ENCODE measurements at regions not wholly inside any gene's neighbourhood (a gene's known extent, or its start where the extent isn't known, plus 50 kb on each side); places are given as distances from the start of the nearest gene placed in this dataset.
A peak's percentile ranks its signal among the peaks of the same experiment; 100 is the strongest.

DNA sequence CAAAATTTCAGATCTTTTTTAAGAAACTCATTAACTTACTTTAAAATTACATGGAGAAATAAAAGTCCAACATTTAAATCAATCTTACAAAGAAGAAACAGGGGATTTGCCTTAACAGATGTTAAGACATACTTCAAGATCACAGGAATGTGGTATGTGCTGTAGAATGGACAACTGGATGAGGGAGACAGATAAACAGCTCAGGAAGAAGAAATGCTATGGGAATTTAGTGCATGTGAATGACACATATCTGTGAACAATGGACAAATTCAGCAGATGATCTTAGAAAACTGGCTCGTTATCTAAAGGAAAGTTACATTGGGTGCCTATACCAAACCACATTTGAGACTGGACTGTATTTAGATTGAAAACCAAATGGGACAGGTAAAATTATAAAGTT is 246.8 kb upstream of the AGAP1 start:
- no peak overlapping the region for H3K27ac ChIP-seq (replicated peaks; ENCODE audit: low read length)

DNA sequence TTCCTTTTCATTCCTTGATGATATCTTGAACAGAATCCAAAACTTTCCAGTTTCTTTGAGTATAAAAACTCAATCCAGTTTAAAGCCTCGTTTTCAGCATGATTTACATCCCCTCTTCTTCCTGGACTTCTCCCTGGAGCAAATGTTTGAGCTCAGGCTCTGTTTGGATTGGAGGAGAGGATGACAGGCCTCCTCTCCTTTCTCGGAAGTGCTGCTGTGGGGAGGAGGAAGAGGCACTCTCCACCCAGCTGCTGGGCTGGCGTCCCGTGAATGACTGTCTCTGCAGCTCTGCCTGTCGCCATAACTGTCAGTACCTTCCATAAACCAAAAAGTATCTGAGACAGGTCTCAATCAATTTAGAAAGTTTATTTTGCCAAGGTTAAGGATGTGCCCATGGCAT is 238.2 kb upstream of the AGAP1 start:
- Histone ChIP-seq H3K27me3 (ENCODE audit: control insufficient read depth in 3 of 3, insufficient read depth in 3 of 3, low read depth in 1 of 3, low read length in 3 of 3) (peaks cover 0 to 3% (median 0%) of the 10 kb centered on the region in 3 experiments), H3K9ac (ENCODE audit: low read depth, low read length, poor library complexity) (no peak overlapping the region)
- no CpG with 5 or more reads among the region's 5 CpGs for WGBS, 2 donors (ENCODE audit: extremely low coverage in 2 of 2, insufficient read length in 2 of 2, insufficient replicate concordance in 1 of 2)

More for the DNA sequence above, 246.8 kb upstream of the AGAP1 start:
- peaks cover 0 to 3% of the 10 kb centered on the region in 2 donors for H3K9me3 ChIP-seq (replicated peaks in 1 of 2; ENCODE audit: control insufficient read depth in 2 of 2, insufficient read depth in 1 of 2, low read depth in 1 of 2, low read length in 2 of 2)
- WGBS, 2 donors (ENCODE audit: extremely low coverage in 2 of 2, insufficient read length in 2 of 2, insufficient replicate concordance in 1 of 2): no CpG with 5 or more reads among the region's 1 CpG
- H2BK5ac ChIP-seq (ENCODE audit: low read length): no peak overlapping the region
- H3K27me3 ChIP-seq (ENCODE audit: control insufficient read depth in 3 of 3, insufficient read depth in 3 of 3, low read depth in 1 of 3, low read length in 3 of 3): no peaks in the 10 kb centered on the region
- no peaks in the 10 kb centered on the region for H3K4me1 ChIP-seq (ENCODE audit: control insufficient read depth in 2 of 2, insufficient read depth in 1 of 2, low read depth in 1 of 2, low read length in 2 of 2)
- H3K4ac ChIP-seq (ENCODE audit: low read length): no peak overlapping the region
- no peak overlapping the region for H2BK12ac ChIP-seq (ENCODE audit: low read length)
- no peak overlapping the region for H3K18ac ChIP-seq (ENCODE audit: low read length)
- no peak for DNase-seq (ENCODE audit: low spot score)
- H4K91ac ChIP-seq (ENCODE audit: low read depth, low read length, poor library complexity): no peak overlapping the region
- no peak overlapping the region for H2AK5ac ChIP-seq (ENCODE audit: low read depth, low read length)
- H3K79me1 ChIP-seq (ENCODE audit: low read depth, low read length): no peaks in the 10 kb centered on the region
- H2BK15ac ChIP-seq (ENCODE audit: low read length): no peak overlapping the region
- H4K8ac ChIP-seq (ENCODE audit: low read depth, low read length): no peak overlapping the region
- no peak overlapping the region for H2AFZ ChIP-seq (ENCODE audit: low read length)
- no peak overlapping the region for H3K23ac ChIP-seq (ENCODE audit: low read depth, low read length, poor library complexity)
- H3K36me3 ChIP-seq (replicated peaks in 1 of 2; ENCODE audit: control insufficient read depth in 2 of 2, insufficient read depth in 2 of 2, low read length in 2 of 2): no peaks in the 10 kb centered on the region
- no peak overlapping the region for H3K4me3 ChIP-seq (ENCODE audit: low read length in 2 of 2)
- H3K14ac ChIP-seq (ENCODE audit: low read length): no peak overlapping the region
- no peak overlapping the region for H3K4me2 ChIP-seq (ENCODE audit: insufficient read depth, low read length, poor library complexity, severe bottlenecking)
- H3K9ac ChIP-seq (ENCODE audit: low read depth, low read length, poor library complexity): no peak overlapping the region
- no peak overlapping the region for H2BK120ac ChIP-seq (ENCODE audit: low read depth, low read length)

DNA sequence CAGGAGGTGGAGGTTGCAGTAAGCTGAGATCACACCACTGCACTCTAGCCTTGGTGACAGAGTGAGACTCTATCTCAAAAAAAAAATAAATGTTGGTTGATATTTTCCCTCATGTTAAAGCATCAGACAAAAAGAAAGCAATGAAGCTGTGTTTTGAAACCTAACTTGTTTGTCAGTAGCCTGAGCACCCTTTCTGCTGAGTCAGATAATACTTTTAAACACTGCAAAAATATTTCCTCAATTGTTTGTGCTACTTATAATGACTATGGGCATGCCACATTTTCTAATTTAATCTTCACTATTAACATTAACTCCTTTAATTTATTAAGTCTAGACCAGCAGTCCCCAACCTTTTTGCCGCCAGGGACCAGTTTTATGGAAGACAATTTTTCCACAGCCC is 236.3 kb upstream of the AGAP1 start:
- H4K91ac ChIP-seq (ENCODE audit: low read depth, low read length, poor library complexity): no peak overlapping the region

More for the DNA sequence above, 238.2 kb upstream of the AGAP1 start:
- Histone ChIP-seq H3K27ac (replicated peaks; ENCODE audit: low read length) (no peak overlapping the region), H3K14ac (ENCODE audit: low read length) (no peak overlapping the region), H2BK120ac (ENCODE audit: low read depth, low read length) (no peak overlapping the region), H3K4me1 (ENCODE audit: control insufficient read depth in 2 of 2, insufficient read depth in 1 of 2, low read depth in 1 of 2, low read length in 2 of 2) (no peaks in the 10 kb centered on the region), H3K4me2 (ENCODE audit: insufficient read depth, low read length, poor library complexity, severe bottlenecking) (no peak overlapping the region), H3K9me3 (replicated peaks in 1 of 2; ENCODE audit: control insufficient read depth in 2 of 2, insufficient read depth in 1 of 2, low read depth in 1 of 2, low read length in 2 of 2) (no peaks in the 10 kb centered on the region), H2BK12ac (ENCODE audit: low read length) (no peak overlapping the region), H3K4me3 (ENCODE audit: low read length in 2 of 2) (no peak overlapping the region), H2BK15ac (ENCODE audit: low read length) (no peak overlapping the region), H3K4ac (ENCODE audit: low read length) (no peak overlapping the region), H2BK5ac (ENCODE audit: low read length) (no peak overlapping the region), H2AFZ (ENCODE audit: low read length) (peak overlapping the region; percentile 83), H3K18ac (ENCODE audit: low read length) (no peak overlapping the region), H2AK5ac (ENCODE audit: low read depth, low read length) (no peak overlapping the region), H4K91ac (ENCODE audit: low read depth, low read length, poor library complexity) (no peak overlapping the region), H3K23ac (ENCODE audit: low read depth, low read length, poor library complexity) (no peak overlapping the region), H3K36me3 (replicated peaks in 1 of 2; ENCODE audit: control insufficient read depth in 2 of 2, insufficient read depth in 2 of 2, low read length in 2 of 2) (no peaks in the 10 kb centered on the region), H4K8ac (ENCODE audit: low read depth, low read length) (no peak overlapping the region), H3K79me1 (ENCODE audit: low read depth, low read length) (no peaks in the 10 kb centered on the region)
- no peak for DNase-seq (ENCODE audit: low spot score)

DNA sequence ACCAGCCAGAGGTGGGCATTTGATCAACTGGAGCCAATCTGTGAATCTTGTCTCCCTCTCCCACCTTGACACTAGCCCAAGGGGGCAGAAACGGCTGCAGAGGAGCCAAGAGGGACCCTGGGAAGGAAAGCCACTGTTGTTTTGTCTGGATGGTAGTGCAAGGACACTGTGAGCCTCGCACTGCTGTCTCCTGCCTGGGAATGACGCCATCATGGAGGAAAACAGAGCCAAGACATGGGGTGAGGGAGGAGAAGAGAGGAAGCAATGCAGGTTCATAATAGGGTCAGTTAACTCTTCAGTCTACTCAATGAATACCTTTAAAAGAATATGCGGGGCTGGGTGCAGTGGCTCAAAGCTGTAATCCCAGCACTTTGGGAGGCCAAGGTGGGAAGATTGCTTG is 231.1 kb upstream of the AGAP1 start:
- Histone ChIP-seq H4K91ac (ENCODE audit: low read depth, low read length, poor library complexity) (no peak overlapping the region), H3K9me3 (replicated peaks in 1 of 2; ENCODE audit: control insufficient read depth in 2 of 2, insufficient read depth in 1 of 2, low read depth in 1 of 2, low read length in 2 of 2) (peaks cover 0 to 17% of the 10 kb centered on the region in 2 donors), H3K14ac (ENCODE audit: low read length) (no peak overlapping the region), H2BK5ac (ENCODE audit: low read length) (no peak overlapping the region), H3K79me1 (ENCODE audit: low read depth, low read length) (no peaks in the 10 kb centered on the region), H3K4ac (ENCODE audit: low read length) (no peak overlapping the region), H3K18ac (ENCODE audit: low read length) (peak overlapping the region; percentile 65), H2BK15ac (ENCODE audit: low read length) (no peak overlapping the region), H2AFZ (ENCODE audit: low read length) (peak overlapping the region; percentile 26), H3K4me2 (ENCODE audit: insufficient read depth, low read length, poor library complexity, severe bottlenecking) (no peak overlapping the region), H2AK5ac (ENCODE audit: low read depth, low read length) (peak overlapping the region; percentile 30), H3K36me3 (replicated peaks in 1 of 2; ENCODE audit: control insufficient read depth in 2 of 2, insufficient read depth in 2 of 2, low read length in 2 of 2) (no peaks in the 10 kb centered on the region), H4K8ac (ENCODE audit: low read depth, low read length) (no peak overlapping the region), H3K27ac (replicated peaks; ENCODE audit: low read length) (no peak overlapping the region), H3K4me3 (ENCODE audit: low read length in 2 of 2) (no peak overlapping the region), H3K4me1 (ENCODE audit: control insufficient read depth in 2 of 2, insufficient read depth in 1 of 2, low read depth in 1 of 2, low read length in 2 of 2) (peaks cover 0 to 11% of the 10 kb centered on the region in 2 donors), H3K9ac (ENCODE audit: low read depth, low read length, poor library complexity) (no peak overlapping the region), H2BK120ac (ENCODE audit: low read depth, low read length) (no peak overlapping the region), H3K23ac (ENCODE audit: low read depth, low read length, poor library complexity) (no peak overlapping the region), H3K27me3 (ENCODE audit: control insufficient read depth in 3 of 3, insufficient read depth in 3 of 3, low read depth in 1 of 3, low read length in 3 of 3) (no peaks in the 10 kb centered on the region), H2BK12ac (ENCODE audit: low read length) (no peak overlapping the region)
- no peak for DNase-seq (ENCODE audit: low spot score)
- no CpG with 5 or more reads among the region's 4 CpGs for WGBS, 2 donors (ENCODE audit: extremely low coverage in 2 of 2, insufficient read length in 2 of 2, insufficient replicate concordance in 1 of 2)

More for the DNA sequence above, 236.3 kb upstream of the AGAP1 start:
- H3K79me1 ChIP-seq (ENCODE audit: low read depth, low read length): no peaks in the 10 kb centered on the region
- H3K4ac ChIP-seq (ENCODE audit: low read length): no peak overlapping the region
- H3K27ac ChIP-seq (replicated peaks; ENCODE audit: low read length): no peak overlapping the region
- no peak overlapping the region for H2AFZ ChIP-seq (ENCODE audit: low read length)
- H3K9me3 ChIP-seq (replicated peaks in 1 of 2; ENCODE audit: control insufficient read depth in 2 of 2, insufficient read depth in 1 of 2, low read depth in 1 of 2, low read length in 2 of 2): peaks cover 0 to 13% of the 10 kb centered on the region in 2 donors
- H2AK5ac ChIP-seq (ENCODE audit: low read depth, low read length): no peak overlapping the region
- no peak overlapping the region for H3K14ac ChIP-seq (ENCODE audit: low read length)
- no peak overlapping the region for H3K4me2 ChIP-seq (ENCODE audit: insufficient read depth, low read length, poor library complexity, severe bottlenecking)
- H2BK5ac ChIP-seq (ENCODE audit: low read length): no peak overlapping the region
- no peak overlapping the region for H3K4me3 ChIP-seq (ENCODE audit: low read length in 2 of 2)
- WGBS, 2 donors (ENCODE audit: extremely low coverage in 2 of 2, insufficient read length in 2 of 2, insufficient replicate concordance in 1 of 2): no CpG with 5 or more reads among the region's 1 CpG
- no peak overlapping the region for H4K8ac ChIP-seq (ENCODE audit: low read depth, low read length)
- no peak overlapping the region for H2BK120ac ChIP-seq (ENCODE audit: low read depth, low read length)
- H3K27me3 ChIP-seq (ENCODE audit: control insufficient read depth in 3 of 3, insufficient read depth in 3 of 3, low read depth in 1 of 3, low read length in 3 of 3): peaks cover 0 to 3% (median 0%) of the 10 kb centered on the region in 3 experiments
- H3K23ac ChIP-seq (ENCODE audit: low read depth, low read length, poor library complexity): no peak overlapping the region
- H2BK12ac ChIP-seq (ENCODE audit: low read length): no peak overlapping the region
- H3K4me1 ChIP-seq (ENCODE audit: control insufficient read depth in 2 of 2, insufficient read depth in 1 of 2, low read depth in 1 of 2, low read length in 2 of 2): no peaks in the 10 kb centered on the region
- no peaks in the 10 kb centered on the region for H3K36me3 ChIP-seq (replicated peaks in 1 of 2; ENCODE audit: control insufficient read depth in 2 of 2, insufficient read depth in 2 of 2, low read length in 2 of 2)
- no peak for DNase-seq (ENCODE audit: low spot score)
- H3K18ac ChIP-seq (ENCODE audit: low read length): no peak overlapping the region
- H3K9ac ChIP-seq (ENCODE audit: low read depth, low read length, poor library complexity): no peak overlapping the region
- no peak overlapping the region for H2BK15ac ChIP-seq (ENCODE audit: low read length)

Measured in neuronal stem cell (in vitro differentiated cells).